ENCODE measurements at regions not wholly inside any gene's neighbourhood (a gene's known extent, or its start where the extent isn't known, plus 50 kb on each side); places are given as distances from the start of the nearest gene placed in this dataset.

DNA sequence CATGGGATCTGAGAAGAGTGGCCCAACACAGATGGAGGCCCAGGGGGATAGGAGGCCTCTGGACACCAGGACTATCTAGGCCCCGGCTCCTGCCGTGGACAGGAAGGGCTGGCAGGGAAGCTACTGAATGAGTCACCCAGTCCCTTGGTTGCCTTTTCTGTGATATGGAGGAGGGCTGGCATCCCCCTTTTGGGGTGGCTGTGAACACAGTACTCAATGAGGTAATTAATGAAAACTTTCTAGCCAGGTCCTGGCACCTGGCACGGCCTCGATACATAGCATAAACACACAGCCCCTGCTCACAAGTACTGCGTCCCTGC is 163.2 kb downstream of the CHST1 start:
- Histone ChIP-seq H3K9ac (ENCODE audit: low read depth, low read length) (no peak overlapping the region), H3K9me1 (ENCODE audit: insufficient read depth, low read length) (no peaks in the 10 kb centered on the region), H2AFZ (replicated peaks; ENCODE audit: low read length, poor library complexity) (peak overlapping the region; percentile 26), H2BK120ac (ENCODE audit: low read depth, low read length) (no peak overlapping the region), H4K20me1 (ENCODE audit: insufficient read depth, low read length) (no peaks in the 10 kb centered on the region), H4K5ac (ENCODE audit: low read depth, low read length) (no peak overlapping the region), H4K8ac (ENCODE audit: low read depth in 2 of 2, low read length in 2 of 2) (no peak overlapping the region), H3K4ac (ENCODE audit: low read depth, low read length) (no peak overlapping the region), H3K4me3 (ENCODE audit: insufficient read depth, low read depth, low read length) (no peak overlapping the region), H3K18ac (ENCODE audit: low read depth, low read length) (no peak overlapping the region), H3K36me3 (ENCODE audit: control insufficient read depth, insufficient read depth, low read length) (no peaks in the 10 kb centered on the region), H2BK5ac (ENCODE audit: low read depth, low read length, poor library complexity, severe bottlenecking) (no peak overlapping the region), H3K27ac (ENCODE audit: insufficient read depth, low read length) (no peak overlapping the region), H3K79me1 (ENCODE audit: low read depth in 1 of 2, low read length in 2 of 2) (no peaks in the 10 kb centered on the region), H3K4me1 (ENCODE audit: control insufficient read depth, insufficient read depth, low read length) (no peaks in the 10 kb centered on the region), H2AK9ac (replicated peaks; ENCODE audit: low read depth, low read length, poor library complexity) (no peak overlapping the region), H2BK15ac (ENCODE audit: low read depth, low read length) (no peak overlapping the region), H2AK5ac (ENCODE audit: low read depth, low read length) (no peak overlapping the region), H3K14ac (replicated peaks; ENCODE audit: low read depth, low read length) (no peak overlapping the region), H3K56ac (ENCODE audit: extremely low read depth, insufficient read depth, low read length) (no peak overlapping the region), H4K91ac (ENCODE audit: insufficient read depth, low read depth, low read length) (no peak overlapping the region), H3K9me3 (ENCODE audit: control insufficient read depth, insufficient read depth, low read length) (no peaks in the 10 kb centered on the region), H3K27me3 (ENCODE audit: control insufficient read depth, insufficient read depth, low read length) (no peaks in the 10 kb centered on the region), H2BK20ac (ENCODE audit: low read depth, low read length) (no peak overlapping the region), H3K4me2 (ENCODE audit: low read depth, low read length) (no peak overlapping the region), H3K23ac (ENCODE audit: low read depth, low read length) (no peak overlapping the region)
- CTCF ChIA-PET, result no interaction called here
- in situ Hi-C loops (cut with MboI; ENCODE audit: low sequenced_read_pairs), result no loop called here
- DNase-seq (no peak), ATAC-seq (ENCODE audit: low read depth) (no peak)
- WGBS, 2 experiments (ENCODE audit: extremely low coverage in 2 of 2, insufficient read length in 1 of 2), result 80% methylated on average over 2 of the region's 5 CpGs; no CpG with 5 or more reads in 1 of the 2 experiments
- BruUV-seq (replicated peaks), result no TSS peak
- dilution Hi-C loops (cut with HindIII; ENCODE audit: low sequenced_read_pairs, unreplicated experiment), result no loop called here
- POLR2A ChIA-PET (ENCODE audit: unreplicated experiment), result no interaction called here
- intact Hi-C loops (cut with micrococcal nuclease), result no loop called here
- no peak for TF ChIP-seq MAFK (IDR thresholded peaks at IDR 0.05; ENCODE audit: low read depth, low read length)
- TF ChIP-seq MAZ (IDR thresholded peaks at IDR 0.05; ENCODE audit: borderline replicate concordance, low read depth, low read length), result no peak
- TF ChIP-seq, protein P1, sequence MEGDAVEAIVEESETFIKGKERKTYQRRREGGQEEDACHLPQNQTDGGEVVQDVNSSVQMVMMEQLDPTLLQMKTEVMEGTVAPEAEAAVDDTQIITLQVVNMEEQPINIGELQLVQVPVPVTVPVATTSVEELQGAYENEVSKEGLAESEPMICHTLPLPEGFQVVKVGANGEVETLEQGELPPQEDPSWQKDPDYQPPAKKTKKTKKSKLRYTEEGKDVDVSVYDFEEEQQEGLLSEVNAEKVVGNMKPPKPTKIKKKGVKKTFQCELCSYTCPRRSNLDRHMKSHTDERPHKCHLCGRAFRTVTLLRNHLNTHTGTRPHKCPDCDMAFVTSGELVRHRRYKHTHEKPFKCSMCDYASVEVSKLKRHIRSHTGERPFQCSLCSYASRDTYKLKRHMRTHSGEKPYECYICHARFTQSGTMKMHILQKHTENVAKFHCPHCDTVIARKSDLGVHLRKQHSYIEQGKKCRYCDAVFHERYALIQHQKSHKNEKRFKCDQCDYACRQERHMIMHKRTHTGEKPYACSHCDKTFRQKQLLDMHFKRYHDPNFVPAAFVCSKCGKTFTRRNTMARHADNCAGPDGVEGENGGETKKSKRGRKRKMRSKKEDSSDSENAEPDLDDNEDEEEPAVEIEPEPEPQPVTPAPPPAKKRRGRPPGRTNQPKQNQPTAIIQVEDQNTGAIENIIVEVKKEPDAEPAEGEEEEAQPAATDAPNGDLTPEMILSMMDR (conservative IDR thresholded peaks at IDR 0.05; ENCODE audit: low read depth, low read length), result no peak
- TF ChIP-seq NFE2L2 (IDR thresholded peaks at IDR 0.05; ENCODE audit: low read depth, low read length), result no peak
- TF ChIP-seq SMC3 (IDR thresholded peaks at IDR 0.05; ENCODE audit: low read depth, low read length), result no peak
- TF ChIP-seq FOS (IDR thresholded peaks at IDR 0.05; ENCODE audit: low read depth, low read length), result no peak
- TF ChIP-seq, protein P2, sequence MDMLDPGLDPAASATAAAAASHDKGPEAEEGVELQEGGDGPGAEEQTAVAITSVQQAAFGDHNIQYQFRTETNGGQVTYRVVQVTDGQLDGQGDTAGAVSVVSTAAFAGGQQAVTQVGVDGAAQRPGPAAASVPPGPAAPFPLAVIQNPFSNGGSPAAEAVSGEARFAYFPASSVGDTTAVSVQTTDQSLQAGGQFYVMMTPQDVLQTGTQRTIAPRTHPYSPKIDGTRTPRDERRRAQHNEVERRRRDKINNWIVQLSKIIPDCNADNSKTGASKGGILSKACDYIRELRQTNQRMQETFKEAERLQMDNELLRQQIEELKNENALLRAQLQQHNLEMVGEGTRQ (IDR thresholded peaks at IDR 0.05; ENCODE audit: low read depth, low read length), result no peak
- no peak for TF ChIP-seq RFX5 (IDR thresholded peaks at IDR 0.05; ENCODE audit: low read depth, low read length)
- no peak for TF ChIP-seq MXI1 (IDR thresholded peaks at IDR 0.05; ENCODE audit: borderline replicate concordance, low read depth, low read length)
- no peak for TF ChIP-seq RAD21 (IDR thresholded peaks at IDR 0.05; ENCODE audit: low read length)
- no peak for TF ChIP-seq BHLHE40 (IDR thresholded peaks at IDR 0.05; ENCODE audit: low read depth, low read length)
- TF ChIP-seq, protein P3, sequence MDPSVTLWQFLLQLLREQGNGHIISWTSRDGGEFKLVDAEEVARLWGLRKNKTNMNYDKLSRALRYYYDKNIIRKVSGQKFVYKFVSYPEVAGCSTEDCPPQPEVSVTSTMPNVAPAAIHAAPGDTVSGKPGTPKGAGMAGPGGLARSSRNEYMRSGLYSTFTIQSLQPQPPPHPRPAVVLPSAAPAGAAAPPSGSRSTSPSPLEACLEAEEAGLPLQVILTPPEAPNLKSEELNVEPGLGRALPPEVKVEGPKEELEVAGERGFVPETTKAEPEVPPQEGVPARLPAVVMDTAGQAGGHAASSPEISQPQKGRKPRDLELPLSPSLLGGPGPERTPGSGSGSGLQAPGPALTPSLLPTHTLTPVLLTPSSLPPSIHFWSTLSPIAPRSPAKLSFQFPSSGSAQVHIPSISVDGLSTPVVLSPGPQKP (IDR thresholded peaks at IDR 0.05; ENCODE audit: borderline replicate concordance, low read depth, low read length), result no peak

Measured in IMR-90 (cell line).